NCI-H1930 (cell line): ENCODE measurements at regions not wholly inside any gene's neighbourhood (a gene's known extent, or its start where the extent isn't known, plus 50 kb on each side); places are given as distances from the start of the nearest gene placed in this dataset.
"Not testable (repeated sequence)": the region's sequence is repeated elsewhere in the genome, so short reads cannot be mapped to it uniquely, and the experiment has no call there.

ENCODE experiments used
- DNase-seq, 2 experiments: peaks; one replicate each; lab custom pipeline; 2025; lab: John Stamatoyannopoulos, UW

DNA sequence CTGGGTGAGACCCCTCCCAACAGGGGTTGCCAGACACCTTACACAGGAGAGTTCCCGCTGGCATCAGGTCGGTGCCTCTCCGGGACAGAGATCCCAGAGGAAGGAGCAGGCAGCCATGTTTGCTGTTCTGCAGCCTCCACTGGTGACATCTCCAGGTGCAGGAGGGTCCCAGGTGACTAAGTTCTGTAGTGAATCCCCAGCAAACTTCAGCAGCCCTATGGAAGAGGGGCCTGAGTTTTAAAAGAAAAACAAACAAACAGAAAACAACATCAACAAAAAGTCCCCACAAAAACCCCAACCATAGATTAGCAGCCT is 515.1 kb downstream of the FRK start:
- no peak for DNase-seq

DNA sequence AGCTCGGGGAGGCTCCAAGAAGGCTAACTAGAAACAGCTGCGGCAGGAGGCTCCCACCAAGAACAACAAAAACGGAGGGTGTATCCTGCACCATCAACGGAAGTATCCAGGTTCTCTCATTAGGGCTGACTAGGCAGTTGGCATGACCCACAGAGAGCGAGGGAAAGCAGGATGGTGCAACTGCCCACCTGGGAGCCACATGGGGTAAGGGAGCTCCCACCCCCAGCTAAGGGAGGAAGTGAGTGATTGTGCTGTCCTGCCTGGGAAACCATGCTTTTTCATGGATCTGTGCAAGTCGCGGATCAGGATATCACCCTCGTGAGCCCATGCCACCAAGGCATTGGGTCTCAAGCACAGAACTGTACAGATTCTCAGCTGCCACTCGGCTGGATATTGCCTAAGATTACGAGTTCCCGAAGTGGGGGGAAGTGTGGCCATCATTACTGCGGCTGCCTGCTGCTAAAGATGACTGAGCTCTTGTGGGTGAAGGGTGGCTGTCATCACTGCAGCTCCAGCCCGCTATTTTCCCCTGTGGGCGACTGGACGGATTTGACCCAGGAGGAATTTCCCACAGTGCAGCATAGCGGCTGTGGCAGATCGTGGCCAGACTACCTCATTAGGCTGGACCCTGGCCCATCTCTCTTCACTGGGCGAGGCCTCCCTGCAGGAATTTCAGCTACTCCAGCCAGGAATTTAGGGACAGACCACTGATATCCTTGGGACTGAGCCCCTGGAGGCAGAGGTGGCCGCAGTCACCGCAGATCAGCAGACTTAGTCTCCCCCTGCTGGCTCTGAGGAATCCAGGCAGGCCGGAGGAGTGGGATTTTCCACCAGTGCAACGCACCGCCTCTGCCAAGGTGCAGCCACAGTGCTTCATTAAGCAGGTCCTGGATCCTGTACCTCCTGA is 515.7 kb downstream of the FRK start:
- DNase-seq, result no peak

DNA sequence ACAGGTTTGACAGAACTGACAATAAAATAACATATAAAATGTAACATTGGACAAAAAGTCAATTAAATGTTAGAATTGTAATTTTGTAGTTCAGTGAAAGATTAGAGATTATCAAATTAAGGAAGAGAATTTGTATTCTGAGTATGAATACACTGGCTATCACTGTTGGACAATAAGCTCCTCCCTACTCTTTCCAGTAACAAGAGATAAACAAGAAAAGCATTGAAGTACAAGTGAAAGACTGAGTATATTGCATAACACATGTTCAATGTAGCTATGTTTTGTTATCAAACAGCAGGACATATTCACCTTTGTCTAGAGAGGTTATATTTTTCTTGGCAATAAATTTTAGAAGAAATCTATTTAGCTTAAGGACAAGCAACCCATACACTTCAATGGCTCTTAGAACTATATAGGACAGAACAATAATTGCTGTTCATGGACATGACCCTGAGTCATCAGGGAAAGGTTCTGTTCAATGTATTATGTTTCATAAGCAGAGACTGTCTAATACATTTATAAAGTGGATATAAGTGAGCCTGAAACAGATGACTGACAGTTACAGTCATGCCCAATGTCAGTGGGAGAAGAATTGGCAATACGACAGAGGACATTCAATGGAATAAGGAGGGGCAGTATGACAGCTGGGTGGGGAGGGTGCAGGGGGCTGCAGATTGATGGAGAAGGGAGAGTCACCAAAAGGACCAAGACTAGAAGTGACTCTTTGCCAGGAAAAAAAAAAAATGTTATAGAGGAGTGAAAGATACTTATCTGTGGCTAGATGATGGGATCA is 520.4 kb downstream of the FRK start:
- DNase-seq, result no peak

DNA sequence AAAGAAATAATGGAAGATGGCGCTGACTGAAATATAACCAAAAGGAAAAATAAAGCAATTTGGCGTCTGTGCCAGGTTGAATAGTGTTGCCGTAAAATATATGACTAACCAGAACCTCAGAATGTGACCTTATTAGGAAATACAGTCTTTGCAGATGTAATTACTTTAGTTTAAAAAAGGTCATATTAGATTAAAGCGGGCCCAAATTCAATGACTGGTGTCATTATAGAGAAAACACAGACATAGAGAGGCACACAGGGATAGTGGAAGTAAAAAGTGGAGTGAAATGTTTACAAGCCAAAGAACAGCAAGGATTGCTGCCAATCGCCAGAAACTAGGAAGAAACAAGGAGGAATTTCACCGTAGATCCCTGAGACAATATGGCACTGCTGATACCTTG is 521.2 kb downstream of the FRK start:
- no peak for DNase-seq

DNA sequence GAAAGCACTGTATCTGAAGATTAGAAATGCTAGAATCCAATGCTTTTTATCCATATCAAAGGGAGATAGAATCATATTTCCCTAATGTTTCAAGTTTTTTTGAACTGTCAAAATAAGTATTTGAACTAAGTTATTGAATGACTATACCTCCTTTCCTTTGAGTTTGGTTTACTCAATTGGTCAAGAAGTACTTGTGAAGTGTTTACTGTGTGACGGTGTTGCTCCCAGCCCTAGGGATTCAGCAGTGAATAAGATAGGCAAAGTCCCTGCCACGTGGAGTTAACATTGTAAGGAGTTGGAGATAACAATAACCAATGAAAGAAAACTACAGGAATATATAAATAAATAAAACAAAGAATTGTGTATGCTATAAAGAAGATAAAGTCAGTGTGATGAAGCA is 535.9 kb downstream of the FRK start:
- no peak for DNase-seq

DNA sequence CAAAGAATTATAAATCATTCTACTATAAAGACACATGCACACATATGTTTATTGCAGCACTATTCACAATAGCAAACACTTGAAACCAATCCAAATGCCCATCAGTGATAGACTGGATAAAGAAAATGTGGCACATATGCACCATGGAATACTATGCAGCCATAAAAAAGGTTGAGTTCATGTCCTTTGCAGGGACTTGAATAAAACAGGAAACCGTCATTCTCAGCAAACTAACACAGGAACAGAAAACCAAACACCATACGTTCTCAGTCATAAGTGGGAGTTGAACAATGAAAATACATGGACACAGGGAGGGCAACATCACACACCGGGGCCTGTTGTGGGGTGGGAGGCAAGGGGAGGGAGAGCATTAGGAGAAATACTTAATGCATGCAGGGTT is 538.9 kb downstream of the FRK start:
- DNase-seq, result not testable (repeated sequence)

DNA sequence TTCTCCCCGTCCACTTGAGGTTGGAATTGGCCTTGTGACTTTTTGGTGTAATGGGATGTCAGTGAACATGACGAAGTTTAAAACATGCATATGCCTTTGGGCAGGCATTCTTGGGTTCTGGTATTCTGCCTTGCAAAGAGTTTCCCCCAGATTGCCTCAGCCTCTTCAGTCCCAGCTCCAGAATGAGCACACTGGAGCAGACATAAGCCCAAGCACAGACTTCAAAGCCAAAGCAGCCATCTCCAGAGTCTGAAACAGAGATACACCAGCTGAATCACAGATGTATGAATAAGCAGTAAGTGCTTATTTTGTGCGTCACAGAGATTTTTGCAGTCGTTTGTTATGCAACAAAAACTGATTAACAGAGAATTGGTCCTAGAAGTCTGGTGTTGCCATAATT is 546.0 kb downstream of the FRK start:
- DNase-seq, result no peak

DNA sequence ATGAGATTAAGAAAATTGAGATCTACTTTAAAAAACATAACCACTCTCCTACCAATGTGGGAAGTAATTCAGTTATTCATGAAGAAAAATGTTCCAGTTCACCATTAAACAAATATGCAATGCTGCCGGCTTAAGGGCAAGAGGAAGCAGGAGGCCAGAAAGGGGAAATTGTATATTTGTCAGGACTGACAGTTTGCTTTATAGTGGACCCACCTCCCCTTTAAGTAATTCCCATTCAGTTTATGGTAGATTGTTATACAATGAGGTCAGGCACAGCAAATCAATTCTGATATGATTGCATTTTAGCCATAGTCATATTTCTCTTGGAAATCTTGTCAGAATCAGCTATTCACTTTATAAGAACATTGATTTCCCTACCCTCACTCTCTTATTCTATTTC is 547.8 kb downstream of the FRK start:
- no peak for DNase-seq

DNA sequence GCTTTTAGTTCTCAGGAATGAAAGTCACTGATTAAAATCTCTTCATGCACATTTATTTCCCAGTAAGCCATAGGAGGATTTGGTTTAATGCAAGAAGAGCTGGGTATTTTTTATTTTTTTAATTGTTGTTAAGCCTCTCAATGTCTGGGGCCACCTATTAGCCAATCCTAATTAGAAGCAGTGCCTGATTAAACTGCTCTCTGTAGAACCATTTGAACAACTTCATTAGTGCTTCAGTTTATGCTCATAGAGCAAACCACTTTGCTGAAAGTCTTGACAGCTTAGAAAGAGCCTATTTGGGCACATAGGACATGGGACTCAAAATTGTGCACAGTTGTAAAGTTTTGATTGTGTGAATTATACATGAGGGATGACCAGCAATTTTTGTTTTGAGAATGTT is 548.9 kb downstream of the FRK start:
- no peak for DNase-seq

DNA sequence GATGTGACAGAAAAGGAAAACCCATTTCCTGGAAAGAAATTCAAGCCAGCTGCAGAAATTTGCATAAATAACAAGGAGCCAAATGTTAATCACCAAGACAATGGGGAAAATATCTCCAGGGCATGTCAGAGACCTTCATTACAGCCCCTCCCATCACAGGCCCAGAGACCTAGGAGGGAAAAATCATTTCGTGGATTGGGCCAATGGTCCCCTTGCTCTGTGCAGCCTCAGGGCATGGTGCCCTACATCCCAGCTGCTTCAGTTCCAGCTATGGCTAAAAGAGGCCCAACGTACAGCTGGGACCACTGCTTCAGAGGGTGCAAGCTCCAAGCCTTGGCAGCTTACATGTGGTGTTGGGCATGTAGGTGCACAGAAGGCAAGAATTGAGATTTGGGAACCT is 558.3 kb downstream of the FRK start:
- DNase-seq, result not testable (repeated sequence)

DNA sequence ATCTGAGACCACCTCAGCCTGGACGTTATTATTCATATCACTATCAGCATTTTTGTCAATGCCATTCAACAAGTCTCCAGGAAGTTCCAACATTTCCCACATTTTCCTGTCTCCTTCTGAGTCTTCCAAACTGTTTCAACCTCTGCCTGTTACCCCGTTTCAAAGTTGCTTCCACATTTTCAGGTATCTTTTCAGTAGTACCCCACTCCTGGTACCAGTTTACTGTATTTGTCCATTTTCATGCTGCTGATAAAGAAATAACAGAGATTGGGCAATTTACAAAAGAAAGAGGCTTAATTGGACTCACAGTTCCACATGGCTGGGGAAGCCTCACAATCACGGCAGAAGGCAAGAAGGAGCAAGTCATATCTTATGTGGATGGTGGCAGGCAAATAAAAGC is 565.5 kb downstream of the FRK start:
- DNase-seq, result no peak

DNA sequence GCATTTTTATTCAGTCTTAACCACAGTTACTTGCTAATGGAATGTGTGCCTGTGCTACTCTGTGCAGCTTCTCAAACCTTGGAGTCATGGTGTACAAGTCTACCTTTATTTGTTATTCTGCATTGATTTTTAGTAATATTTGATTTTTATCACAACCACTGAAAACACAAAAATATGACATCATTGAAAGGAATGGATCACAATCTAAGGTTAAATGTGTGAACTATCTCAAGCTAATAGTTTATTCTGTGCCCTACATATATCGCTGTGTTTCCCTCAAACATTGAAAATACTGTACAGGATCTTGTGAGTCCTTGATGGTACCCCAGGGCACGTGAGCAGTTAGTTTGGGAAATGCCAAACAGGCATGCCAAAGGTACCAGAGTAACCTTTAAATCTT is 573.4 kb downstream of the FRK start:
- no peak for DNase-seq

DNA sequence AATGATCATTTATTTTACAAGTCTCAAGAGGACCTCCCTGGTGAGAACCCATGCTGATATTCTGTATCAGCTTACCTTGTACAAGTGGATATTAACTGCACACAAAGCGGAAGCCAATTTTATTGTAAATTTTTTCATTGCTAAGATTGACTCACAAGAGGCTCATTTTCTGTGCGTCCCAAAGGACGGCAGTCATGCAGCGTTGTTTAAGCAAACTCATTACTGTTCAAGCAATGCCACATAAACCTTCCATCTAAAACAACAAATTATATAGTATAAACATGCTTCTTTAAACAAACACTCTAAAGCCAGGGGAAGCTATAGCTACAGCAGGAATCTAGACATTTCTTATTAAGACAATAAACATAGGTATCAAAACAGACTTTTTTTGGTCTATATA is 575.3 kb downstream of the FRK start:
- DNase-seq, result peak; percentile 86 to 91

DNA sequence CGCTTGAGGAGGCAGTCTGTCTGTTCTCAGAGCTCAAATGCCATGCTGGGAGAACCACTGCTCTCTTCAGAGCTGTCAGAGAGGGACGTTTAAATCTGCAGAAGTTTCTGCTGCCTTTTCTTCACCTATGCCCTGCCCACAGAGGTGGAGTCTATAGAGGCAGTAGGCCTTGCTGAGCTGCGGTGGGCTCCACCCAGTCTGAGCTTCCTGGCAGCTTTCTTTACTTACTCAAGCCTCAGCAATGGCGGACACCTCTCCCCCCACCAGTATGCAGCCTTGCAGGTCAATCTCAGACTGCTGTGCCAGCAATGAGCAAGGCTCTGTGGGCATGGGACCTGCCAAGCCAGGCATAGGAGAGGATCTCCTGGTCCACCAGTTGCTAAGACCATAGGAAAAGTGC is 580.1 kb downstream of the FRK start:
- not testable (repeated sequence) for DNase-seq

DNA sequence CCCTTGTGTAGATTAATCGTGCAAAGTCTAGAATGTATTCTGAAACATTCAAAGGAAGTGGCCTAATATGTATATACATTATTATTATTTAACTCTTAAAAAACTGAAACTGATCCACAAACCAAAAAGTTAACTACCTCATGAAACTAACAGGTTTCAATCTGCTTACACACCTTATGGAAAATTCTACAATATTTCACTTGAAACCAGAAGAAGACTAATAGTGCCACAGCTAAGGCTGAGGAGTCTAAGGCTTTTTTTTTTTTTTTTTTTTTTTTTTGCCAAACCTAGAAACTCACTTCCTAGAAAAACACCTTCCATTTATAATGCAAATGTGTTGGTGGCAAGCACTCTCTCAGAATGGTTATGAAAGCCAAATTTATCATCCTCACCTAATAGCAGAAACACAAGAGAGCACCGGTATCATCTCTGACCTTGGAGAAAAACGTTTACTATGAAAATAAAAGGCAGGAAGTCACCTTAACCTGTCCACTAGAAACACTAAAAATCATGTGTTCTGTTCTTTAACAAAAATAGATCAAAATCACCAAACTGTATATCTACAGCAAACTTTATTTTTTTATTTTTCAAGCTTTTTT is 586.1 kb downstream of the FRK start:
- no peak for DNase-seq

DNA sequence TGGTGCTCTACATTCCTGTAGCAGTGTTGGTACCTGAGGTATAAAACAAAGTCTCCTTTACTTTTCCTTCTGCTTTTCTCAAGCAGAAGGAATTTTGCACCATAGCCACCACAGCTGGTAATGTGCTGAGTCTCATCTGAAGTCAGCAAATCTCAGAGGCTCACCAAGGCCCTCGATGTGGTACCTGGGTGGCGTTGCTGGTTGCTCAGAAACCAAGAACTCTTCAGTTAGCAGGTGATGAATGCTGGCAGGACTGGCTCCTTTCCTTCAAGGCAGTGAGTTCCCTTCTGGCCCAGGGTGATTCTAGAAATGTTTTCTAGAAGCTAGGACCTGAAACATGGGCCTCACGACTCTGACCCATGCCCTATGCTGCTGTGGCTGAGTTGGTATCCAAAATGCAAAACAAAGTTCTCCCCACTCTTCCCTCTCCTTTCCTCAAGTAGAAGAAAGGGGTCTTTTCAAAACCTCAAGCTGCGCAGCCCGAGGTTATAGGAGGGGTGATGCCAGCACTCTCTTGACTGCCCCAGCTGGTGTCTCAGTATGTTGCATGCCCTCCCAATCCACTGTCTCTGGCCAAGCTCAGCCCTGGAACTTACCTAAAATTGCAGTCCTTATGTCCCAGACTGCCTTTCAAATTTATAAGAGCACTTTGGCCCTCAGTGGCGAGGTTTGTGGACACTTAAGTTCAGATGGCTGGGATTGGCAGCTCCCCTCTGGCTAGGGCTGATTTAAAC is 592.3 kb downstream of the FRK start:
- DNase-seq, result no peak

DNA sequence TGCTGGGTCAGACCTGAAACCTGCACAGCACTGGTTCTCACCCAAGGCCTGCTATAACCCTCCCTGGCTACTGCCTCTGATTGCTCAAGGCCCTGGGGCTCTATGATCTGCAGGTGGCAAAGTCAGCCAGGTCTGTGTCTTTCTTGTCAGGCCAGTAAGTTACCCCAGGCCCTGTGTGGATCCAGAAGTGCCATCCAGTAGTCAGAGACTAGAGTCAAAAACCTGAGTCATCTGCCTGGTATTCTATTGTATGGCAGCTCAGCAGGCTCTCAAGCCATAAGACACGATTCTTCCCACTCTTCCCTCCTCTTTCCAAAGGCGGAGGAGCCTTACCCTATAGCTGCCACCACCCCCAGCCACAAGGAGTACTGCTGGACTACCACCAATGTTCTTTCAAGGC is 593.0 kb downstream of the FRK start:
- no peak for DNase-seq

DNA sequence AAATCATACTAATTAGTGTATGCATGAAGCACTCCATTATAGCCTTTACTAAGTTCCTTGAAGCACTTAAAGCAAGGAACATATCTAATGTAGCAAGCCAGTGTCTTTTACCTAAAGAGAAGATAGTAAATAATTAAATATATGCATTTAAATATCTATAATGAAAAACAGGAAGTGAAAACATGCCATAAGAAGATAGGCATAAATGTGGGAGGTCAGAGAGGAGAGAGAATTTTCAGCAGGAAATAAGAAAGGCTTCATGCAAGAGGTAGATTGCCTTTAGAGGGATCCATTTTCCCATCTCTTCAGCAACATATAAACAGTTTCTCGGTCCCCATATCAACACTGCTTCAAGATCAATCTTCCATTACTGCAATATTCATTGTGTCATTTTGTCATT is 599.8 kb downstream of the FRK start:
- DNase-seq, result no peak

DNA sequence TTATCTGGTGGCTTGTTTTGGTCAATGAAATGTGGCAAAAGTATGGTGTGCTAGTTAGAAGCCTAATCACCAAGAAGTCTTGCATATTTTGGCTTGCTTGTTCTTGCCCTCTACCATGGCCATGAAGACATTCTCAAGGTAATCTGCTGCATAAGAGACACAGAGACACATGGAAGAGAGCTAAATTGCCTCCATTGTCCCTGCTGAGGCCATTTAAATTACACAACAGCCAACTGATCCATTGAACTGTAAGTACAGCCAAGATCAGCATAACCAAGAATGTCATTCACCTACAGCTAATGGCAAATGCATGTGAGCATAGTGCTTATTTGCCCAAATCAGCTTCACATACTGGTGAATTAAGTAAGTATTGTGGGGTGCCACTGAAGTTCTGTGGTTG is 603.8 kb downstream of the FRK start:
- DNase-seq, result no peak

DNA sequence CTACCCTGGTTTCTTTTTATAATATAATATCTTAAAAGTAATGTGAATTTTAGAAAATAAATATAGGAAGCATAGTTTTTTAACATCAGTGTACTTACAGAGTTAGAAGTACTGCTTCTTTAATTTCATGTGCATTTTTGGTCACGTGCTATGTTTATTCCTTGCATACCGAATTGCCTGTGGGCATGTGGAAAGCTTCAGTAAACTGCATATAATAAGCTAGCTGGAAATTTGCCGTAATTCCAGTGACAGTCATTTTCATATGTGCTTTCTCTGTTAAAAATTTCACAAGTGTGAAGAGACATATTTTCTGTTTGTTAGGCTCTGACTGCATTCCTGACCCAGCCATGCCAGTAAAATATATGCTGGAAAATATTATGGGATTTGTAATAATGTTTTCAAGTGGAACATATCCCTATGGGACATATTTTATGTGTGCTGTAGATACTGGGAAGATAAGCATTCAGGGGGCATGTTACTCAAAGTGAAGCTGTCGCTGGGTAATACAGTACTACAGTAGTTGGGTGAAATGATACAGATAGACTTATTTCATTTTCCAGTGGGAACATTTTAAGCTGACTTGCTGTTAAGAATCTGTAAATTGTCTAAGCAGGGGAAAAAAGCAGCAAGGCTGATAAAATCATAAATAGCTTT is 616.7 kb downstream of the FRK start:
- no peak for DNase-seq

DNA sequence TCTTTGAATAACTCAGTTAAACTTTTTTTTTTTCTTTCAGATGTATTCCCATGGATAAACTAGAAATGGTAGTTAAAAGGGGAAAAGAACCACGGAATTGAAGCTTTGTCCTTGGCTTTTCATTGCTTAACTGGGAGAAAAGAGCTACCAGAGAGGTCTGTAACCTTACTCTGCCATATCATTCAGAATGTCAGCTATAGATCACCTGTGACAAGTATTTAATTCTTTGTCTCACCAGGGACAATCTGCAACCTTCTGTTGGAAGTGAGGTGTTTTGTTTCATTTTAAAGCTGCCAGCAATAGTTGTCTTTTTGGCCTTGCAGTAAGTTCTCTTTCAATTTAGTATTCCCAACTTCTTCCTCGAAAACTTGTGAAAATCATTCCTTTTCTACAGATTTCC is 618.4 kb downstream of the FRK start:
- no peak for DNase-seq

DNA sequence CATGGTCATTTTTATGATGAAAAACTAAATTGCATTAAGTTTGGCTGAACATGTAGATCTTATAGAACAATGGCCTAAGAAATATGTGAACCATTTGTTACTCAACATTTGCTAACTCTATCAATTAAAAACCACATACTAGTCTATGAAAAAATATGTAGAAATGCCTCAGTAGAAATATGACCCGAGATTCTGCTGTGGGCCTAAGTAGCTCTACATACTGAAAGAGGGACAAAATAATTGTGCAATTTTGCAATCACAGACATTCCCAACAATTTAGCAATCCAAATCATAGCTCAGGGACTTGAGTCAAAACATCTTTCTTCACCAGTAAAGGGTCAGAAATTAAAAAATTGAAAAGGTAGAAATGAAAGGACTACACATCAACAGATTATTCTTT is 619.0 kb downstream of the FRK start:
- no peak for DNase-seq
